Amniotic epithelial cell (primary cell): ENCODE measurements at regions not wholly inside any gene's neighbourhood (a gene's known extent, or its start where the extent isn't known, plus 50 kb on each side); places are given as distances from the start of the nearest gene placed in this dataset.
A peak's percentile ranks its signal among the peaks of the same experiment; 100 is the strongest.
"Not testable (repeated sequence)": the region's sequence is repeated elsewhere in the genome, so short reads cannot be mapped to it uniquely, and the experiment has no call there.

Experiments
- DNase-seq: peaks from one replicate; pipeline ENCODE4 v3.0.0-alpha.2; 2010; ENCODE audit warnings: low read depth

GRCh38 chr2:146978577-146979555 lies 866.0 kb upstream of the ACVR2A start:
- peak; percentile 45 for DNase-seq

- not testable (repeated sequence) for DNase-seq
These were observed 873.8 kb upstream of the ACVR2A start for GRCh38 chr2:146970981-146971380.

- not testable (repeated sequence) for DNase-seq
These were observed 875.1 kb upstream of the ACVR2A start for GRCh38 chr2:146969703-146970102.

GRCh38 chr2:146964494-146964893 lies 880.3 kb upstream of the ACVR2A start:
- no peak for DNase-seq

- DNase-seq = no peak
These were observed 890.3 kb upstream of the ACVR2A start for GRCh38 chr2:146954544-146954943.

- peak; percentile 52 for DNase-seq
These were observed 892.1 kb upstream of the ACVR2A start for GRCh38 chr2:146952696-146953095.

- DNase-seq = no peak
These were observed 893.9 kb upstream of the ACVR2A start for GRCh38 chr2:146950911-146951310.

GRCh38 chr2:146950361-146950760 lies 894.5 kb upstream of the ACVR2A start:
- no peak for DNase-seq

GRCh38 chr2:146949400-146949799 lies 895.4 kb upstream of the ACVR2A start:
- no peak for DNase-seq

GRCh38 chr2:146944601-146945000 lies 900.2 kb upstream of the ACVR2A start:
- DNase-seq = no peak

GRCh38 chr2:146939991-146940685 lies 904.7 kb upstream of the ACVR2A start:
- peak; percentile 84 for DNase-seq

GRCh38 chr2:146934921-146935320 lies 909.9 kb upstream of the ACVR2A start:
- DNase-seq = peak; percentile 90

GRCh38 chr2:146931109-146931508 lies 913.7 kb upstream of the ACVR2A start:
- no peak for DNase-seq

- peak; percentile 80 for DNase-seq
These were observed 917.6 kb upstream of the ACVR2A start for GRCh38 chr2:146927080-146927711.

- DNase-seq = no peak
These were observed 926.5 kb upstream of the ACVR2A start for GRCh38 chr2:146918280-146918679.

GRCh38 chr2:146917431-146918042 lies 927.3 kb upstream of the ACVR2A start:
- DNase-seq = no peak

GRCh38 chr2:146916914-146917313 lies 927.9 kb upstream of the ACVR2A start:
- no peak for DNase-seq

- no peak for DNase-seq
These were observed 931.4 kb upstream of the ACVR2A start for GRCh38 chr2:146913476-146913875.

GRCh38 chr2:146912536-146912935 lies 932.3 kb upstream of the ACVR2A start:
- no peak for DNase-seq

- DNase-seq = no peak
These were observed 936.1 kb upstream of the ACVR2A start for GRCh38 chr2:146908776-146909175.

- no peak for DNase-seq
These were observed 946.7 kb upstream of the ACVR2A start for GRCh38 chr2:146898083-146898482.

GRCh38 chr2:146894514-146894913 lies 950.3 kb upstream of the ACVR2A start:
- DNase-seq = no peak
